Mesenchymal stem cell (in vitro differentiated cells and primary cell): ENCODE measurements at regions not wholly inside any gene's neighbourhood (a gene's known extent, or its start where the extent isn't known, plus 50 kb on each side); places are given as distances from the start of the nearest gene placed in this dataset.

Experiments
- DNase-seq: peaks from one replicate; pipeline ENCODE4 v3.0.0-alpha.2; 2013
- H2AFZ ChIP-seq: one replicate; pipeline ENCODE4 v1.6.1; 2013; ENCODE audit warnings: low read depth, mild to moderate bottlenecking, control low read depth, inconsistent platforms, low read length, moderate library complexity
- H2AK5ac ChIP-seq: 2 replicates; pipeline ENCODE4 v1.6.1; 2013; ENCODE audit warnings: low read length, moderate library complexity, mild to moderate bottlenecking, inconsistent platforms; ENCODE audit not compliant: severe bottlenecking
- H2BK120ac ChIP-seq: one replicate; pipeline ENCODE4 v1.6.1; 2013; ENCODE audit warnings: low read depth, mild to moderate bottlenecking, inconsistent platforms, low read length, moderate library complexity
- H2BK12ac ChIP-seq, 2 experiments: one replicate each; pipeline ENCODE4 v1.6.1; 2013; ENCODE audit warnings: inconsistent platforms in 2 of 2, low read length in 2 of 2, mild to moderate bottlenecking in 2 of 2, moderate library complexity in 2 of 2, control low read depth in 1 of 2
- H2BK15ac ChIP-seq: one replicate; pipeline ENCODE4 v1.6.1; 2013; ENCODE audit warnings: mild to moderate bottlenecking, low read depth, inconsistent platforms; ENCODE audit not compliant: poor library complexity, severe bottlenecking
- H2BK5ac ChIP-seq: 2 replicates; pipeline ENCODE4 v1.6.1; 2013; ENCODE audit warnings: low read depth, mild to moderate bottlenecking, low read length, control low read depth, inconsistent platforms; ENCODE audit not compliant: poor library complexity, severe bottlenecking
- H3K14ac ChIP-seq, 2 experiments: one replicate each; pipeline ENCODE4 v1.6.1; 2013; ENCODE audit warnings: inconsistent platforms in 2 of 2, low read length in 2 of 2, control low read depth in 1 of 2, mild to moderate bottlenecking in 1 of 2, moderate library complexity in 1 of 2
- H3K18ac ChIP-seq, 2 experiments: one replicate each; pipeline ENCODE4 v1.6.1; 2013; ENCODE audit warnings: inconsistent platforms in 2 of 2, low read length in 2 of 2, control low read depth in 1 of 2, low read depth in 1 of 2, mild to moderate bottlenecking in 1 of 2
- H3K23ac ChIP-seq, 2 experiments: one replicate each; pipeline ENCODE4 v1.6.1; 2013; ENCODE audit warnings: inconsistent platforms in 2 of 2, low read length in 2 of 2, mild to moderate bottlenecking in 2 of 2, moderate library complexity in 2 of 2, control low read depth in 1 of 2
- H3K27ac ChIP-seq: 2 replicates; pipeline ENCODE4 v1.5.1; 2013; ENCODE audit warnings: mild to moderate bottlenecking, moderate library complexity, low read length, control low read depth, inconsistent platforms; ENCODE audit not compliant: poor library complexity, severe bottlenecking
- H3K27me3 ChIP-seq, 2 experiments: 2 replicates each; pipeline versions ENCODE4 v1.6.1 to v1.7.0; 2013; ENCODE audit warnings: low read length in 2 of 2, mild to moderate bottlenecking in 2 of 2, moderate library complexity in 2 of 2, control low read depth in 1 of 2, inconsistent platforms in 1 of 2; ENCODE audit not compliant: control insufficient read depth in 1 of 2, insufficient read depth in 1 of 2
- H3K36me3 ChIP-seq, 2 experiments: 2 replicates each; pipeline versions ENCODE4 v1.6.1 to v1.7.0; 2013; ENCODE audit warnings: low read length in 2 of 2, control low read depth in 1 of 2, inconsistent platforms in 1 of 2, low read depth in 1 of 2, mild to moderate bottlenecking in 1 of 2; ENCODE audit not compliant: insufficient read depth in 2 of 2, control insufficient read depth in 1 of 2
- H3K4ac ChIP-seq, 2 experiments: one replicate each; pipeline ENCODE4 v1.6.1; 2013; ENCODE audit warnings: inconsistent platforms in 2 of 2, low read length in 2 of 2, mild to moderate bottlenecking in 2 of 2, moderate library complexity in 2 of 2, control low read depth in 1 of 2, low read depth in 1 of 2
- H3K4me1 ChIP-seq: 2 replicates; pipeline ENCODE4 v1.6.1; 2013; ENCODE audit warnings: low read depth, low read length, control low read depth; ENCODE audit not compliant: control insufficient read depth, insufficient read depth
- H3K4me2 ChIP-seq: 2 replicates; pipeline ENCODE4 v1.6.1; 2013; ENCODE audit warnings: low read length, mild to moderate bottlenecking, inconsistent platforms; ENCODE audit not compliant: poor library complexity, severe bottlenecking
- H3K4me3 ChIP-seq, 2 experiments: 2 replicates each; pipeline versions ENCODE4 v1.5.1 to v1.7.0; 2013; ENCODE audit warnings: low read length in 2 of 2, mild to moderate bottlenecking in 2 of 2, control low read depth in 1 of 2, low read depth in 1 of 2; ENCODE audit not compliant: insufficient read depth in 1 of 2
- H3K79me1 ChIP-seq: replicated peaks from 2 replicates; pipeline ENCODE4 v1.6.1; 2013; ENCODE audit warnings: mild to moderate bottlenecking, control low read depth, low read length, inconsistent platforms; ENCODE audit not compliant: poor library complexity, severe bottlenecking
- H3K9ac ChIP-seq: 2 replicates; pipeline ENCODE4 v1.7.0; 2013; ENCODE audit warnings: mild to moderate bottlenecking, low read length, moderate library complexity
- H3K9me3 ChIP-seq: 2 replicates; pipeline ENCODE4 v1.7.0; 2013; ENCODE audit warnings: mild to moderate bottlenecking, low read length; ENCODE audit not compliant: control insufficient read depth
- H4K8ac ChIP-seq: one replicate; pipeline ENCODE4 v1.6.1; 2013; ENCODE audit warnings: inconsistent platforms, mild to moderate bottlenecking, low read length, moderate library complexity
- H4K91ac ChIP-seq: one replicate; pipeline ENCODE4 v1.6.1; 2013; ENCODE audit warnings: mild to moderate bottlenecking, low read length, inconsistent platforms
- WGBS: methylation state at CpG from one replicate; pipeline ENCODE4 v1.1.7; 2013; ENCODE audit warnings: mixed read lengths; 5-methylcytosine and 5-hydroxymethylcytosine counted together

DNA sequence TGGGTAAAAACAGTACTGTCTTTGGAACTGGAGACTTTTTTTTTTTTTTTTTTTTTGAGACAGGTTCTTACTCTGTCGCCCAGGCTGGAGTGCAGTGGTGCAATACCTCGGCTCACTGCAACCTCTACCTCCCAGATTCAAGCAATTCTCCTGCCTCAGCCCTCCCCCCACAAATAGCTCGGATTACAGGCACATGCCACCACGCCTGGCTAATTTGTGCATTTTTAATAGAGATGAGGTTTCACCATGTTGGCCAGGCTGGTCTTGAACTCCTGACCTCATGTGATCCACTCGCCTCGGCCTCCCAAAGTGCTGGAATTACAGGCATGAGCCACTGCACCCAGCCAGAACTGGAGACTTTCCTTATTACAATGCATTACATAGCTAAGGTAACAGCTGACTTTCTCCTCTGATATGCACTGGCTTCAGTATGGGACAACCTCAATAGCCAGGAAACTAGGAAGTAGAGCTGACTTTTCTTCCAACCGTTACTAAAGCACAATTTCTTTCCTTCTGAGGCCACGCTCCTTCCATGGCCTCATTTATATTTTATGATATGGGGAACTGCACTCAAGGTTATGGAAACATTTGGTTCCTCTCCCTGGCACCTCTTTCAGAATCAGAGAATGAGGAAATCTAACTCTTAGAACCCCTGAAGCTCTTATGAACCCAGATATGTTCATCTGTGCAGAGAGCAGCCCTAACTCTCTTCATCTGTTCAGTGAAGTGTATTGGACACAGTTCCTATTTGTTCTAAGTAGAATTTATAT lies 53.5 kb upstream of the FAM9B start:
- H2AK5ac ChIP-seq = no peak overlapping the region
- no peak overlapping the region for H2BK12ac ChIP-seq
- no peak overlapping the region for H3K18ac ChIP-seq
- no peak overlapping the region for H2BK5ac ChIP-seq
- no peak overlapping the region for H3K27ac ChIP-seq
- peaks cover 1% of the 10 kb centered on the region for H3K4me1 ChIP-seq
- H4K91ac ChIP-seq = no peak overlapping the region
- H3K79me1 ChIP-seq = no peaks in the 10 kb centered on the region
- no peaks in the 10 kb centered on the region for H3K36me3 ChIP-seq
- H3K4me3 ChIP-seq = no peak overlapping the region
- no peak overlapping the region for H2AFZ ChIP-seq
- no peak overlapping the region for H3K4me2 ChIP-seq
- H2BK120ac ChIP-seq = no peak overlapping the region
- H3K27me3 ChIP-seq = no peaks in the 10 kb centered on the region
- no peak overlapping the region for H3K14ac ChIP-seq
- no peak overlapping the region for H3K9ac ChIP-seq
- H4K8ac ChIP-seq = no peak overlapping the region
- no peak overlapping the region for H3K4ac ChIP-seq
- no peak overlapping the region for H2BK15ac ChIP-seq
- no peaks in the 10 kb centered on the region for H3K9me3 ChIP-seq
- WGBS = 84% methylated on average over 5 of the region's 8 CpGs
- no peak for DNase-seq
- H3K23ac ChIP-seq = no peak overlapping the region

DNA sequence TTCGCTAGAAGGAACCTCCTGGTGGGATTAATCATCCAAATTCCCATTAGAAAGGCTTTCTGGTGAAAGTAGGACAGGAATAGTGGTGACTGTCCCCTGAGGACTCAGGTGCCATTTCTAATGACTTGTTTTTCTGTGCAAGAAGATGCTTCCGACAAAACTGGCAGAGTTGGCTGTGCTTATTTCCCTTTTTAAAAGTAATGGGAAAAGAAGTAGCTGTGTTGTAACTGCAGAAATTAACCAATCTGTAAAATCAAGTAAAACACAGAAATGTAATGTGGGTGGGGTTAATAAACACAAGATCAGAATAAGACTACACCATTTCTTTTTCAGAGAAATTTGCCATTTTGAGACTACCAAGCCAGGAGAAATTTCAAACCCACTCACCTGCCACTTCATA lies 55.0 kb upstream of the FAM9B start:
- no peak overlapping the region for H2BK5ac ChIP-seq
- no peak overlapping the region for H2AFZ ChIP-seq
- no peaks in the 10 kb centered on the region for H3K79me1 ChIP-seq
- H3K18ac ChIP-seq = no peak overlapping the region
- H3K4me1 ChIP-seq = peaks cover 1% of the 10 kb centered on the region
- no peak overlapping the region for H3K4me3 ChIP-seq
- no peak overlapping the region for H4K8ac ChIP-seq
- H3K27ac ChIP-seq = no peak overlapping the region
- no peak overlapping the region for H3K9ac ChIP-seq
- H3K9me3 ChIP-seq = no peaks in the 10 kb centered on the region
- H2BK120ac ChIP-seq = no peak overlapping the region
- H3K27me3 ChIP-seq = no peaks in the 10 kb centered on the region
- H2BK15ac ChIP-seq = no peak overlapping the region
- H3K4me2 ChIP-seq = no peak overlapping the region
- H3K4ac ChIP-seq = no peak overlapping the region
- no peaks in the 10 kb centered on the region for H3K36me3 ChIP-seq
- no peak overlapping the region for H2AK5ac ChIP-seq
- peak; percentile 0 for DNase-seq
- H4K91ac ChIP-seq = no peak overlapping the region
- no peak overlapping the region for H3K14ac ChIP-seq
- H3K23ac ChIP-seq = no peak overlapping the region
- no peak overlapping the region for H2BK12ac ChIP-seq
- 88% methylated on average over 2 of the region's 2 CpGs for WGBS

DNA sequence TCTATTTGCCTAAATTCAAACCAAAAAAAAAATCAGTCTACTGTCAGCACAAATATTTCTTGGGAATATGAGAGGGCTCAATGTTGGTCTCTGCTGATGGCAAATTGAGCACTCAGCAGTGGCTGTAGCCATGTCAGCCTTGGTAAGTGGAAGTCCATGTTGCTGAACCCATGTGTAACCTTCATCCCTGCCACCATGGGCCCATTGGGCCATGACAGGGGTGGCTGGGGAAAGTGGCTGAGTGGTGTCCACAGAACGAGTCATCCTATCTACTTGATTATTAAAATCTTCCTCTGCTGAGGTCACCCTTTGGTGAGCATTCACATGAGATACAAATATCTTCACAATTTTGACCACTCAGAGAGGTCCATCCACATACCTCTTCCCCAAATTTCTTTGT lies 56.8 kb upstream of the FAM9B start:
- H3K27ac ChIP-seq = no peak overlapping the region
- no peak overlapping the region for H3K9ac ChIP-seq
- no peak overlapping the region for H3K4me2 ChIP-seq
- no peaks in the 10 kb centered on the region for H3K79me1 ChIP-seq
- no peak overlapping the region for H2BK5ac ChIP-seq
- H2AFZ ChIP-seq = no peak overlapping the region
- H2BK15ac ChIP-seq = no peak overlapping the region
- H3K18ac ChIP-seq = peak overlapping the region in 1 of 2 experiments; percentile 24
- WGBS = 91% methylated on average over 1 of the region's 1 CpG
- H3K14ac ChIP-seq = no peak overlapping the region
- H3K27me3 ChIP-seq = no peaks in the 10 kb centered on the region
- no peak overlapping the region for H2AK5ac ChIP-seq
- no peak overlapping the region for H2BK120ac ChIP-seq
- H3K36me3 ChIP-seq = no peaks in the 10 kb centered on the region
- H3K4me3 ChIP-seq = no peak overlapping the region
- H2BK12ac ChIP-seq = no peak overlapping the region
- DNase-seq = no peak
- no peak overlapping the region for H3K23ac ChIP-seq
- H4K91ac ChIP-seq = no peak overlapping the region
- no peak overlapping the region for H3K4ac ChIP-seq
- peaks cover 1% of the 10 kb centered on the region for H3K4me1 ChIP-seq
- no peak overlapping the region for H4K8ac ChIP-seq
- H3K9me3 ChIP-seq = peaks cover 8% of the 10 kb centered on the region

DNA sequence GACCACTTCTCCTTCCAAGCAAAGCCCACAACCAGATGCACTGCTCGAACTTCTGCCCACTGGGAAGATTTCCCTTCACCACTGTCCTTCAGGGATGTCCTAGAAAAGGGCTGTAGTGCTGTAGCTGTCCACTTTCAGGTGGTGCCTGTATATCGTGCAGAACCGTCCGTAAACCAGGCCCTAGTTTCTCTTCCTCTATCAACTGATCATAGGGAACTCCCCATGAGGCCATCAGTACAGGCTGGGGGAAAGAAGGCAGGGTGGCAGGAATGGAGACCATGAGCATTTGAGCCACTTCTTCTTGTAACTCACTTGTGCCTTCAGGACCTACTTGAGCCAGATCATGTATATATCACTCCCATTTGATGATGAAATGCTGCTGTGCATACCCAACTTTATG lies 57.3 kb upstream of the FAM9B start:
- no peak overlapping the region for H3K14ac ChIP-seq
- H2BK15ac ChIP-seq = no peak overlapping the region
- H2BK5ac ChIP-seq = no peak overlapping the region
- H3K9ac ChIP-seq = no peak overlapping the region
- no peaks in the 10 kb centered on the region for H3K27me3 ChIP-seq
- no peak for DNase-seq
- H3K36me3 ChIP-seq = no peaks in the 10 kb centered on the region
- peaks cover 8% of the 10 kb centered on the region for H3K9me3 ChIP-seq
- no peaks in the 10 kb centered on the region for H3K79me1 ChIP-seq
- H3K4ac ChIP-seq = no peak overlapping the region
- no peak overlapping the region for H2BK12ac ChIP-seq
- H4K8ac ChIP-seq = no peak overlapping the region
- H2BK120ac ChIP-seq = no peak overlapping the region
- WGBS = 100% methylated on average over 1 of the region's 4 CpGs
- H3K18ac ChIP-seq = no peak overlapping the region
- H3K4me2 ChIP-seq = no peak overlapping the region
- no peak overlapping the region for H2AK5ac ChIP-seq
- no peak overlapping the region for H3K27ac ChIP-seq
- peaks cover 1% of the 10 kb centered on the region for H3K4me1 ChIP-seq
- no peak overlapping the region for H3K23ac ChIP-seq
- no peak overlapping the region for H3K4me3 ChIP-seq
- no peak overlapping the region for H2AFZ ChIP-seq
- no peak overlapping the region for H4K91ac ChIP-seq
